ENCODE measurements at regions not wholly inside any gene's neighbourhood (a gene's known extent, or its start where the extent isn't known, plus 50 kb on each side); places are given as distances from the start of the nearest gene placed in this dataset.

DNA sequence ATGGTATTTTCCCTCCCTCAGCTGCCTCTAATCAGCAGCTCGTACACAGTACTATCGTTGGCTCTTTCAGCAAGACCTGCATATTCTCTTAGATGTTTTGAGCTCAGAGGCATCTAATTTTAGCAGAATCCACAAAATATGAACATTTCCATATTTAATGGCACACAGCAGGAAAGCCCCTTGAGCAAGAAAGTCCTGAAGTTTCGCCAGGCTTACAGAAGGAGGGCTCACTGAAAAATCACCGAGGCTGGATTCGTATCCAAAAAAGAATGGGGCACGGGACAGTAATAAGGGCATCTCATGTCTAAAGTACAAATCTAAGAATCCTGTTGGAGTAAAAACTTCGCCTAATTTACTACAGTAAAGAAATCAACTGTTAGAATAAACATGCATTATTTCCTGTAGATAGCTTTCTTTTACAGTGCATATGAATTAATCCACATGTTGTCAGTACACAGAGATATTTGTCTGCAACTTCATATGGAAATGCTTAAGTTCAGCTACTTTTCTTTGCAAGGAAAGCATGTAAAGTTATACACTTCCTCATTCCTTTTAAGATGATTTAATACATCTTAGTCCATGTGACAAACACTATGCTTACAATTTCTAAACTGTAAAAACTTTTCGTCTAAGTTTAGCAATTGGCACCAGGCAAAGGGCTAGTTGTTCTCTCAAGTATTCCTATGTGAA, 1205.3 kb upstream of the ADGRL4 start:
- TF ChIP-seq, protein P1, sequence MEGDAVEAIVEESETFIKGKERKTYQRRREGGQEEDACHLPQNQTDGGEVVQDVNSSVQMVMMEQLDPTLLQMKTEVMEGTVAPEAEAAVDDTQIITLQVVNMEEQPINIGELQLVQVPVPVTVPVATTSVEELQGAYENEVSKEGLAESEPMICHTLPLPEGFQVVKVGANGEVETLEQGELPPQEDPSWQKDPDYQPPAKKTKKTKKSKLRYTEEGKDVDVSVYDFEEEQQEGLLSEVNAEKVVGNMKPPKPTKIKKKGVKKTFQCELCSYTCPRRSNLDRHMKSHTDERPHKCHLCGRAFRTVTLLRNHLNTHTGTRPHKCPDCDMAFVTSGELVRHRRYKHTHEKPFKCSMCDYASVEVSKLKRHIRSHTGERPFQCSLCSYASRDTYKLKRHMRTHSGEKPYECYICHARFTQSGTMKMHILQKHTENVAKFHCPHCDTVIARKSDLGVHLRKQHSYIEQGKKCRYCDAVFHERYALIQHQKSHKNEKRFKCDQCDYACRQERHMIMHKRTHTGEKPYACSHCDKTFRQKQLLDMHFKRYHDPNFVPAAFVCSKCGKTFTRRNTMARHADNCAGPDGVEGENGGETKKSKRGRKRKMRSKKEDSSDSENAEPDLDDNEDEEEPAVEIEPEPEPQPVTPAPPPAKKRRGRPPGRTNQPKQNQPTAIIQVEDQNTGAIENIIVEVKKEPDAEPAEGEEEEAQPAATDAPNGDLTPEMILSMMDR (IDR thresholded peaks at IDR 0.05 in 8 of 11, conservative IDR thresholded peaks at IDR 0.05 in 3 of 11) = no peak
- TF ChIP-seq POLR2A (IDR thresholded peaks at IDR 0.05) (no peak), POLR2AphosphoS5 (IDR thresholded peaks at IDR 0.05) (no peak)
